T-cell (primary cell): ENCODE measurements at regions not wholly inside any gene's neighbourhood (a gene's known extent, or its start where the extent isn't known, plus 50 kb on each side); places are given as distances from the start of the nearest gene placed in this dataset.

ENCODE experiments used
- ATAC-seq, 4 experiments: fragments of 200-7000 bp in 3 of 4; fragments of 150-1000 bp in 1 of 4; cut with Tn5 transposase; replicated peaks in 1 of 4; 1 replicate in 3 of 4; 2 replicates in 1 of 4; pipeline ENCODE4 v1.10.0; 2021; ENCODE audit warnings: moderate library complexity in 3 of 4, mild to moderate bottlenecking in 2 of 4, moderate number of reproducible peaks in 1 of 4
- CTCF ChIA-PET, 2 donors: fragments of 300-600 bp; sonication (Branson Sonifier 250); formaldehyde crosslinking; loops; one replicate each; lab custom pipeline; 2022; ENCODE audit warnings: antibody characterized with exemption in 2 of 2; lab: Charles Lee
- POLR2A ChIA-PET, 2 donors: fragments of 300-600 bp; sonication (Branson Sonifier 250); formaldehyde crosslinking; loops; one replicate each; lab custom pipeline; 2022; ENCODE audit warnings: antibody characterized with exemption in 2 of 2; lab: Charles Lee
- DNase-seq, 35 experiments: peaks; one replicate each; pipeline versions ENCODE4 v3.0.0 to v3.0.0-alpha.2; 2013 to 2023
- H3K27ac ChIP-seq: one replicate; pipeline ENCODE4 v1.5.1; 2013; ENCODE audit warnings: low read length
- H3K27me3 ChIP-seq, 2 experiments: replicated peaks in 1 of 2; 1 replicate in 1 of 2; 2 replicates in 1 of 2; pipeline versions ENCODE4 v1.6.1 to v1.7.0; 2013; ENCODE audit warnings: low read length in 1 of 2, mixed read lengths in 1 of 2; ENCODE audit not compliant: control insufficient read depth in 2 of 2, insufficient read depth in 2 of 2; ENCODE audit errors: extremely low read depth in 1 of 2
- H3K36me3 ChIP-seq, 2 donors: 1 replicate in 1 of 2; 2 replicates in 1 of 2; pipeline versions ENCODE4 v1.6.1 to v1.7.0; 2013; ENCODE audit warnings: low read length in 1 of 2; ENCODE audit not compliant: control insufficient read depth in 2 of 2, insufficient read depth in 1 of 2; ENCODE audit errors: extremely low read depth in 1 of 2
- H3K4me1 ChIP-seq, 2 experiments: 1 replicate in 1 of 2; 2 replicates in 1 of 2; pipeline versions ENCODE4 v1.6.1 to v1.7.0; 2013; ENCODE audit warnings: low read length in 2 of 2, mixed read lengths in 1 of 2; ENCODE audit not compliant: insufficient read depth in 2 of 2, control insufficient read depth in 1 of 2; ENCODE audit errors: extremely low read depth in 1 of 2
- H3K4me3 ChIP-seq, 2 donors: 1 replicate in 1 of 2; 2 replicates in 1 of 2; pipeline versions ENCODE4 v1.5.1 to v1.7.0; 2013; ENCODE audit warnings: mild to moderate bottlenecking in 2 of 2, low read length in 1 of 2, moderate library complexity in 1 of 2; ENCODE audit not compliant: control insufficient read depth in 1 of 2; ENCODE audit errors: extremely low read depth in 1 of 2
- H3K9me3 ChIP-seq: 2 replicates; pipeline ENCODE4 v1.7.0; 2013
- H3K27ac Mint-ChIP-seq, 2 donors: one replicate each; pipeline ENCODE4 v1.8.0; 2020 to 2021; ENCODE audit warnings: mild to moderate bottlenecking in 2 of 2, mixed read lengths in 2 of 2
- H3K27me3 Mint-ChIP-seq, 2 donors: one replicate each; pipeline ENCODE4 v1.8.0; 2021 to 2022; ENCODE audit warnings: mixed read lengths in 2 of 2
- H3K36me3 Mint-ChIP-seq: one replicate; pipeline ENCODE4 v1.8.0; 2021; ENCODE audit warnings: mixed read lengths
- H3K4me1 Mint-ChIP-seq, 3 donors: one replicate each; pipeline ENCODE4 v1.8.0; 2020 to 2022; ENCODE audit warnings: mixed read lengths in 3 of 3, mild to moderate bottlenecking in 1 of 3
- H3K4me3 Mint-ChIP-seq, 3 donors: one replicate each; pipeline ENCODE4 v1.8.0; 2020 to 2022; ENCODE audit warnings: mild to moderate bottlenecking in 3 of 3, mixed read lengths in 3 of 3, moderate library complexity in 3 of 3
- H3K9me3 Mint-ChIP-seq, 3 donors: one replicate each; pipeline ENCODE4 v1.8.0; 2020 to 2022; ENCODE audit warnings: mixed read lengths in 3 of 3
- WGBS: methylation state at CpG from one replicate; pipeline ENCODE4 v1.1.5; 2013; ENCODE audit warnings: missing lambda C conversion rate; ENCODE audit not compliant: insufficient coverage; 5-methylcytosine and 5-hydroxymethylcytosine counted together

GRCh38 chr1:238491265-238491664, 600.5 kb upstream of the ZP4 start:
- no peak overlapping the region for H3K4me3 ChIP-seq
- ChIA-PET CTCF (no interaction called here), POLR2A (no interaction called here)
- Mint-ChIP-seq H3K27me3 (no peaks in the 10 kb centered on the region), H3K4me1 (no peaks in the 10 kb centered on the region), H3K27ac (no peak overlapping the region), H3K9me3 (peaks cover 4 to 9% (median 5%) of the 10 kb centered on the region in 3 donors), H3K4me3 (no peak overlapping the region), H3K36me3 (no peaks in the 10 kb centered on the region)
- no peaks in the 10 kb centered on the region for H3K9me3 ChIP-seq
- DNase-seq: no peak
- H3K27me3 ChIP-seq: no peaks in the 10 kb centered on the region
- ATAC-seq: no peak
- H3K36me3 ChIP-seq: no peaks in the 10 kb centered on the region
- no peak overlapping the region for H3K27ac ChIP-seq
- no peaks in the 10 kb centered on the region for H3K4me1 ChIP-seq
- WGBS: 83% methylated on average over 4 of the region's 12 CpGs

DNA sequence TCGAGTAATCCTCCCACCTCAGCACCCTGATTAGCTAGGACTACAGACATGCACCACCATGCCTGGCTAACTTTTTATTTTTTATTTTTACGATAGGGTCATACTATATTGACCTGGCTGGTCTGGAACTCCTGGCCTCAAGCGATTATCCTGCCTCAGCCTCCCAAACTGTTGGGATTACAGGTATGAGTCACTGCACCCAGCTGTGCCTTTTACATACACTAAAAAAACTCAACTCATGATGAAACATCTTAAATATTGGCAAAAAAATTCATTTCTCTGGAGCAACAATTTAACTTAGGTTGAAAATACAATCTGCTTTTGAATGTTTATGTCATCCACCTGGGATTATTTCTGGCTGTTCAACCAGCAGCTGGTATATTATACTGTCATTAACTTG, 598.3 kb upstream of the ZP4 start:
- Histone ChIP-seq H3K4me1 (no peaks in the 10 kb centered on the region), H3K9me3 (no peaks in the 10 kb centered on the region), H3K36me3 (no peaks in the 10 kb centered on the region), H3K27me3 (no peaks in the 10 kb centered on the region), H3K4me3 (no peak overlapping the region), H3K27ac (no peak overlapping the region)
- ChIA-PET CTCF (no interaction called here), POLR2A (no interaction called here)
- ATAC-seq (no peak), DNase-seq (no peak)
- Mint-ChIP-seq H3K4me1 (no peaks in the 10 kb centered on the region), H3K36me3 (no peaks in the 10 kb centered on the region), H3K4me3 (no peak overlapping the region), H3K27me3 (no peaks in the 10 kb centered on the region), H3K27ac (no peak overlapping the region), H3K9me3 (peaks cover 4 to 9% (median 8%) of the 10 kb centered on the region in 3 donors)
- WGBS: 50% methylated on average over 1 of the region's 3 CpGs

- CTCF ChIA-PET: no interaction called here
Measured at GRCh38 chr1:238488401-238488800, 597.7 kb upstream of the ZP4 start.

DNA sequence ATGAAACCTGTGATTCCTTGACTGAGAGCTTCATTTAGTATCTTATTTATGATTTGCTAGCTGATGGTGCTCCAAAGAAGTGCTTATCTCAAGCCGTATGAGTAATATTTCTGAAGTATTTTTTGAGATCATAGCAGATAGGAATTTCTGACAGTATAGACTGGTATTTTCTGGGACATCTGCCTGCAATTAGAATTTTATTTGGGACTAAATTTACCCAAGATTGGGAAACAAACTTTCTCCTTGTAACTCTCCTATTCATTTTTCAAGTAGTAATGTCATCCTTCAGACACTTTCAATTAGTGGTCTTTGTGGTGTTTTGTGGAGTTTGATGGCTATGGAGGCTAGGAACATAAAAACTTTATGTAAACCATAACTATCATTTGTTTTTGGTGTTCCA, 597.2 kb upstream of the ZP4 start:
- ATAC-seq (no peak), DNase-seq (no peak)
- Histone ChIP-seq H3K27me3 (no peaks in the 10 kb centered on the region), H3K36me3 (no peaks in the 10 kb centered on the region), H3K4me3 (no peak overlapping the region), H3K9me3 (no peaks in the 10 kb centered on the region), H3K27ac (no peak overlapping the region), H3K4me1 (no peaks in the 10 kb centered on the region)
- no CpG with 5 or more reads among the region's 1 CpG for WGBS
- CTCF ChIA-PET: no interaction called here
- Mint-ChIP-seq H3K27me3 (no peaks in the 10 kb centered on the region), H3K36me3 (no peaks in the 10 kb centered on the region), H3K27ac (no peak overlapping the region), H3K9me3 (peaks cover 0 to 9% (median 4%) of the 10 kb centered on the region in 3 donors), H3K4me3 (no peak overlapping the region), H3K4me1 (no peaks in the 10 kb centered on the region)
- POLR2A ChIA-PET: no interaction called here

More at GRCh38 chr1:238488401-238488800, 597.7 kb upstream of the ZP4 start:
- H3K4me3 Mint-ChIP-seq: no peak overlapping the region
- H3K9me3 Mint-ChIP-seq: peaks cover 0 to 9% (median 4%) of the 10 kb centered on the region in 3 donors
- no peaks in the 10 kb centered on the region for H3K36me3 Mint-ChIP-seq
- ATAC-seq (no peak), DNase-seq (no peak)
- H3K27me3 ChIP-seq: no peaks in the 10 kb centered on the region
- no peaks in the 10 kb centered on the region for H3K4me1 Mint-ChIP-seq
- no peak overlapping the region for H3K4me3 ChIP-seq
- no peaks in the 10 kb centered on the region for H3K4me1 ChIP-seq
- no peaks in the 10 kb centered on the region for H3K9me3 ChIP-seq
- no peaks in the 10 kb centered on the region for H3K27me3 Mint-ChIP-seq
- H3K27ac ChIP-seq: no peak overlapping the region
- POLR2A ChIA-PET: no interaction called here
- H3K27ac Mint-ChIP-seq: no peak overlapping the region
- no peaks in the 10 kb centered on the region for H3K36me3 ChIP-seq
- WGBS: 75% methylated on average over 1 of the region's 2 CpGs

DNA sequence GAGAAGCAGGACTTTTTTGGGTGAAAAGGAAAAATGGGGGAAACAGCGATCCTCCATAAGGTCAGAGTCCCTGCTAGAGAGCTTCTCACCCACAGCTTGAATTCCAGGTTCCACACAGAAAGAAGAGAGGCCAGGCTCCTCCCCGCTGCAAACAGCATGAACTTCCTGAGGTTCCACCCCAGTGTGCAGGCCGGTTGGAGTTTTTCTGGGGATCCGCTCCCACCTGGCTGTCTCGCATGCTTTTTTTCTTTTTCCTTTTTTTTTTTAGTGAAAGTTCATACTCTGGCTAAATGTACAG, 595.1 kb upstream of the ZP4 start:
- CTCF ChIA-PET: no interaction called here
- no peaks in the 10 kb centered on the region for H3K4me1 Mint-ChIP-seq
- 63% methylated on average over 2 of the region's 5 CpGs for WGBS
- DNase-seq (no peak), ATAC-seq (no peak)
- H3K27me3 ChIP-seq: no peaks in the 10 kb centered on the region
- H3K9me3 ChIP-seq: no peaks in the 10 kb centered on the region
- no peak overlapping the region for H3K27ac Mint-ChIP-seq
- no peaks in the 10 kb centered on the region for H3K36me3 ChIP-seq
- no peaks in the 10 kb centered on the region for H3K4me1 ChIP-seq
- POLR2A ChIA-PET: no interaction called here
- peaks cover 0 to 9% (median 4%) of the 10 kb centered on the region in 3 donors for H3K9me3 Mint-ChIP-seq
- H3K4me3 Mint-ChIP-seq: no peak overlapping the region
- no peaks in the 10 kb centered on the region for H3K36me3 Mint-ChIP-seq
- H3K27me3 Mint-ChIP-seq: no peaks in the 10 kb centered on the region
- H3K4me3 ChIP-seq: no peak overlapping the region
- H3K27ac ChIP-seq: no peak overlapping the region

GRCh38 chr1:238485057-238485911, 594.6 kb upstream of the ZP4 start:
- no peak for ATAC-seq
- DNase-seq: no peak
- Histone ChIP-seq H3K27ac (no peak overlapping the region), H3K36me3 (no peaks in the 10 kb centered on the region), H3K4me3 (no peak overlapping the region), H3K4me1 (no peaks in the 10 kb centered on the region), H3K9me3 (no peaks in the 10 kb centered on the region), H3K27me3 (no peaks in the 10 kb centered on the region)
- WGBS: 90% methylated on average over 10 of the region's 14 CpGs
- Mint-ChIP-seq H3K27ac (no peak overlapping the region), H3K27me3 (no peaks in the 10 kb centered on the region), H3K36me3 (no peaks in the 10 kb centered on the region), H3K9me3 (peaks cover 0 to 9% (median 4%) of the 10 kb centered on the region in 3 donors), H3K4me3 (no peak overlapping the region), H3K4me1 (no peaks in the 10 kb centered on the region)
- POLR2A ChIA-PET: no interaction called here
- CTCF ChIA-PET: no interaction called here
